Glomerular visceral epithelial cell (primary cell): ENCODE measurements at regions not wholly inside any gene's neighbourhood (a gene's known extent, or its start where the extent isn't known, plus 50 kb on each side); places are given as distances from the start of the nearest gene placed in this dataset.
A peak's percentile ranks its signal among the peaks of the same experiment; 100 is the strongest.

ENCODE experiments used
- DNase-seq: peaks from one replicate; pipeline ENCODE4 v3.0.0-alpha.2; 2016; ENCODE audit errors: extremely low spot score

DNA sequence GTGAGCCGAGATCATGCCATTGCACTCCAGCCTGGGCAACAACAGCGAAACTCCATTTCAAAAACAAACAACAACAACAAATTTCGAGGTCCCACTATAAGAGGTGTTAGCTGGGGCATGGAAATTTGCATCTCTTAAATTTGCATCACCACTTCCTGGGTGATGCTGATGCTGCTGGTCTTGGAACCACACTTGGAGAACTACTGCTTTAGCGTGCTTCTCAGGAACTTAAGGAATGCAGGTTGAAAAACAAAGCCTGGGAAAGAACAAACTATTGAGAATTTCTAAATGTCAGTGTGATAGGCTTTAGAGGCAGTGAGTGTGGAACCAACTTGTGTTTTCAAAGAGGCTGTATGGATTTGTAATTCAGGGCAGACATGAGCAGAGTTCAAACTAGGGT, 858.4 kb upstream of the ARPP21 start:
- DNase-seq, result no peak

DNA sequence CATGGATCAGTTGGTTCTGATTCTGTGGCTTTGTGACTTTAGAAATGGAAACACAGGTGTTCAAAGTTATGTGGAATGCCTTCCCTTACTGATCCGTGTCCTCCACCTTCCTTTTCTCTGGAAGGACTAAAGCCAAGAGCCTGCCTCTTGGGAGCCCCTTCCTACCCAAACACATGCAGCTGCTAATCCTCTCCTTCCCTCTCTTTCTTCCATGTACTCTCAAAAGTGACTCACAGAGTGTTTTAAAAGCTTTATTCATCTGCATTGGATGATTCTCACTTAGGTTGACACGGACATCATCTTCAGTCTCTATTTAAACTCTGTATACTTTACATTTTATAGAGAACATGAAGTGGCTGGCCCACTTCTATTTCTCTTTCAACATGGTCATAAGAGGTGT, 856.5 kb upstream of the ARPP21 start:
- DNase-seq, result no peak

DNA sequence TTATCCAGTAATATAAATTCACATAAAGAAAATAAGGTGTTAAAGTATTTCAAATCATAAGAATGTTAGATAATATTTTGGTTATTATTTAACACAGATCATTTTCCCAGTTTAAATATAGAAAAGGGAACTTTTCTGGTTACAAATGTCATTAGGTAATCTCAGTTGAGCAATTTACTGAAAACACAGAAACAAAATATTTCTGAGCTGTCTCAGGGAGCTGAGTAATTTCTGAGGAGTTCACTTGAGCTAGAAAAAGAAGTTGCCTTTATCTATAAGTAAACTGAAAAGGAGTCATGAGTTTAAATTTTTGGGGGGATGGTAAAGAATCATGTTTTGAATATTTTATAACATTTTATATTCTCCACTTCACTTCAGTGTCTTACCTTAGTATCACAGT, 855.4 kb upstream of the ARPP21 start:
- DNase-seq, result no peak

DNA sequence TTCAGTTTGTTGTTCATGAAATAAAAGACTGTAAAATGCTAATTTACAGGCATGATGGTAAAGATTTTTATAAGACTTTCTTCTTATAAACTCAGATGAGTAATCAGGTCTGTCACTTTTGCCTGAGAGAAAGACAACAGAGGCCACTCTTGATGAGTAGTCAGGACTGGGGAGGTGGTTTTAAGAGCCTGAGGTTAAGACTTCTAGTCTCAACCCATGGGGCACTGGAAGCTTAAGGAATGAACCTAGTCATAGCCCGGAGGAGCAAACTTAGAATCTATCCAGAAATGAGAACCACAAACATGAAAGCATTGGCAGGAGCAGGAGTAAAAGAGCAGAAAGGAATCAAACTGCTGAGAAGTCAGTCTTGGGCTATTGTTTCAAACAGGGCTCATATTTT, 846.3 kb upstream of the ARPP21 start:
- peak; percentile 2 for DNase-seq

DNA sequence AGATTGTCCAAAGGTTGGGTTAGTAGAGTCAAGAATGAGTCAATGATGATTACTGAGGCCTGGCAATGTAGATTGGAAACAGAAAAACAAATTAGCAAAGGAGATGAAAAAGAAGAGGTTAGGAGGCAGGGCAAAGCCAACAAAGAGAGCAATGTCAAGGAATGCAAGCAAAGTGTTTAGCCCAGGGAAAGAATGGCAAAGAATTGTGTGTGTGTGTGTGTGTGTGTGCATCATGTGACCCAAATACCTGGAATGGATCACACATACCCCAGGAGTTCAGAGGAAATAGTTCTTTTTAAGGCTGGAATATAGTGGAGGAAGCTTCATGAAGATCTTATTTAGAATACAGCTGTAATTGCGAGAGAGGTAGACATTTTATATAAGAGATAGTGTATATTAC, 831.7 kb upstream of the ARPP21 start:
- no peak for DNase-seq

DNA sequence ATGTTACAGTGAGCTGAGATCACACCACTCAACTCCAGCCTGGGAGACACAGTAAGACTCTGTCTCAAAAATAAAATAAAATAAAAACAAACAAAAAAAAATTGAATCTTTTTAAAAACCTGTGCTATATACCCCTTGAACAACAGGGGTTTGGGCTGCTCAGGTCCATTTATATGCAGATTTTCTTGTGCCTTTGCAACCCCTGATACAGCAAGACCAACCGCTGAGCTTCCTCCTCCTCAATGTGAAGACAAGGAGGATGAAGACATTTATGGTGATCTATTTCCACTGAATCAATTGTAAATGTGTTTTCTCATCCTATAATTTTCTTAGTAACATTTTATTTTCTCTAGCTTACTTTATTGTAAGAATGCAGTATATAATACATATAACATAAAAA, 831.0 kb upstream of the ARPP21 start:
- no peak for DNase-seq

DNA sequence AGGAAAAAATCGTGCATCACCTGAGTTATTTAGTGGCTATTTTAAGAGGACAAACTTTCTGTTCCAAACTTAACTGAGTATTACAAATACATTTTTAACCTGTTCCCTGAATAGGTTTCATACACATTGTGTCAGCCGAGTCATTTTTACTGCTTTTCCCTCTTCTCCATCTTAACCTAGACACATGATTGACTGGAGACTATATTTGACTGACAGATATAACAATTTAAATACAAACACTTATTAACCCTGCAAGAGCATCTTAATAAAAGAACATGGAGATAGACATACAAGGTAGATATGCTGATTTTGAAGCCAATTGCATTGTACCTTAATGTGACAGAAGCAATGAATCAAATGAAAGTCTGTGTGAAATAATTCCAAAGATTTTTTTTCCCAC, 810.5 kb upstream of the ARPP21 start:
- DNase-seq, result no peak

DNA sequence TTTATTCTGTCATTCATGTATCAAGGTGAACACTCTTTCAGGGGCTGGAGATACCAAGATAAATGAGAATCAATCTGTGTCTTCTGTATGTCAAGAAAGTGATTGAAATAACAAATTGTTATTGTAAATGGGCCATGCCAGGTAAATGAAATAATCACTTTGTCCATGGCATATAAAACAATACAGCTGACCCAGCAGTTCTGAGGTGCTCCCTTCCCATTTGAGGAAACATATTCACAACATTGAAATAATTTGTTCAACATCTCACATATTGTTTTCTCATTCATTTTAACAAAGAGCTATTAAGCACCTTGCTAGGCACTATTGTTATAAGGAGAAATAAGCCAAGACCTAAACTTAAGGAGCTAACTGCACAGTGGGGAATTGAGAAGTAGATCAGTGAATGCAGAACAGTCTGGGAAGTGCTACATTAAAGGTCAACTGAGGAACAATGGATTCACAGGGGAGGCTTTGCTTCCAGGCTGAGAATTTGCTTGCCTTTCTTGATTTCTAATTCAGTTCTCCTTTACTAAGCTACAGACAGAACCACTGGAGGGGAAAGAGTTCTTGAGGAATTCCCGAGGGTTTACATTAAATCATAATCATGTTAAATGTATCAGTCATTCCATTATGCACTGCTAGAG, 806.3 kb upstream of the ARPP21 start:
- no peak for DNase-seq

DNA sequence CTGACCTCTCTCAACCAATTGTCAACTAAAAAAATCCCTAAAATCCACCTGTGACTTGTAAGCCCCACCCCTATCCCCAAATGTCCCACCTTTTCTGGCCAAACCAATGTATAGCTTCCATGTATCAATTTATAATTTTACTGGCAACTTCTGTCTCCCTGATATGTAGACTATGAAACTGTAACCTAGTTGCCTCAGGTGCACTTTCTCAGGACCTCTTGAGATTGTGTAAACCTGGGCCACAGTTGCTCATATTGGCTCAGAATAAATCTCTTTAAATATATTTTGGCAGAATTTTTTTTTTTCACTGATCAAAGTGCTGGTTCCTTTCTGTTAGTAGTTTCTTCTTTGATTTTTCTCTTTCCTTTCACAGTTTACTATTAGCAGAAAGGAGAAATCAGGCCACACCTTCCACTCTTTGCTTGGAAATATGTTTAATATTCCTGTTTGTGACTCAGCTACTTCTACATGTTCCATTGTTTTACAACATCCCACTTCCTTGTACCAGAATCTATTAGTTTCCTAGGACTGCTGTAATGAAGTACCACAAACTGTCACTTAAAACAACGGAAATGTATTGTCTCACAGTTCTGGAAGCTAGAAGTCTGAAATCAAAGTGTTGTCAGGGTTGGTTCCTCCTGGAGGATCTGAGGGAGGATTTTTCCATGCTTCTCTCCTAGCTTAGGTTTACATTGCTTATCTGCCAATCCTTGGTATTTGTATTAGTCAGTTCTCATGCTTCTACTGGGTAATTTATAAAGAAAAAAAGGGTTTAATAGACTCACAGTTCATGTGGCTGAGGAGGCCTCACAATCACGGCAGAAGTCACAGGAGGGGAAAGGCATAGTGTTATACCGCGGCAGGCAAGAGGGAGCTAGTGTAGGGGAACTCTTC, 801.2 kb upstream of the ARPP21 start:
- no peak for DNase-seq

DNA sequence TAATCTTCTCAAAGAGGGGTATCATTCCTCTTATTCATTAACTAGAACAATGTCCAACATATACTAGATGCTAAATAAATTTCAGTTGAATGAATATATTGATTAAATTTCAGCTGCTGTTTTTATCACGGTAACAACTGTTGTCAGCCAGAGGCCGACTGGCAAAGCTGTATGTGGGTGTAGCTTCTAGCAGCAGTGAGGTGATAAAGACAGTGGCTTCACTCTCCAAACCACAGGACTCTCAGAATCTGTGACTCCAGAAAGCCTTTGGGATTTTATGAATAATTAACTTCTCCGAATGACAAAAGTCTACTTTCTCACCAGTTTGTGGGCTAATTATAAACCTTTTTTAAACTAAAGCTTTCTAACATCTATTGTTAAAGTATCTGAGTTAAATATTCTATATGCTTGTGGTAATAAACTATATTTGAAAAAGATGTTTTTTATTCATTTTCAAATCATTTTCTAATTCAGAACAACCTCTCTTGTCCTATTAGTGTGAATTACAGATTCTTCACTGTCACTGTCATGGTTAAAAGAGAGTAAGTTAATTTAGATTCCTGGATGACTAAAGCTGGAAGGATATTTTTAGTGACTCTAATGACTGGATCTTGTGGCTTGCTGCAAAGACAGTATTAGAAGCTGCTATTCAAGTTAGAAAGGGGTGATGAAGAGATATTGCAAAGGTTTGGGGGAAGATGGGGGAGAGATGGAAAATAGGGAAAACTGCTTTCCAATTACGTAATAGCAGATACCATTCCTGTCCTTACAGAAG, 796.4 kb upstream of the ARPP21 start:
- peak; percentile 77 for DNase-seq

DNA sequence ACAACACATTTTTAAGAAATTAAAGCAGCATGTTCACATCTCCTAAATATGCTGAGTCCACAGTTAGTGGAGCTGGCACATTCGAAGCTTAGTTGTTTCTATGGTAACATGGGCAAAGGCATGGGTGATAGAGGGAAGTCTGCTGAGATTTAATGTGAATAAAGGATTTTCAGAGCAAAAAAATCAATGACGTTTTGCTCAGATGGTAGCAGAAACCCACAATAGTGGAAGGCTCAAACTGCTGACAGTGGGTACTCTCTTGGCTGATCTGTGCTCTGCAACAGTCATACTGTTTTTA, 795.1 kb upstream of the ARPP21 start:
- no peak for DNase-seq

DNA sequence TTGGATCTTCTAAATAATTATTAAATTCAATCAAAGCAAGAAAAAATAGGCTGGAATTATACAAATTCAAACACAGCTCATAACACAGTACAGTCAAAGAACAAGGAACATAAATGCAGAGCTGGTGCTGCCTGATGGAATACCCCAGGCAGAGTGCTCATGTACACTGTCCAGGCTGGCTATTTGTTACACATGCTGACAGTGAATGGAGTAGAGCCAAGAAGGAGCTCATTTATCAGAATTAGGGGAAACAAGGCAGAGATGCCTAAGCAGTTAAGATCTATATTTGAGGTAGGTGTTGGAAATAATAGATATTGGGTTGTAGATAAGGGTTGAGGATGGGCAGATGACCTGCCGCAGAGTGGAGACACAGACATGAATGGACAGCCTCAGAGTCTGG, 788.2 kb upstream of the ARPP21 start:
- DNase-seq, result no peak

DNA sequence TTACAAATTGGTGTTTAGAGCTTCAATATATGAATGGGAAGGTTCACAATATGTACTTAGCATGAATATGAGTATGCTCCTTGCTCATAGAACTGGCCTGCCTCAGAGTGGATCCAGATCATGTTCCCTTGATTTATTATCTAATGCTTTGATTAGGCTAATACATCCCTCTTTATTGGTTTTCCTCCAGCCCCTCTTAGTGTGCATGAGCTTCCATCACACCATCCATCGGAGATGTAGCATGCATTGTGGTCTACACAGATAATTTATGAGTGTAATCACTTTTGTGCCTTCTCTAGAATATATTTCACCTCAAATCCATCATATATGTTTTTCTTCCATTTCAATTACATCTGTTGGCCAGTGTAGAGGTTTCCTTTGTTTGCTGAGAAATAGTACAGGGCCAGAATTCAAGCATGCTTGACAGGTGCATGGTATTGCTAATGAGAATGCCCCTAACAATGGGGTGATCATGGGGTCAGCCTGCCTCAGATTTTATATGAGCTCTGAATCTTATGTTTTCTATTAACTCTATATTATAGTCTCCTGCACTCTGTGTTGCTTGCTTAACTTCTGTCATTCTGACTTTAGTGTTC, 786.4 kb upstream of the ARPP21 start:
- DNase-seq, result no peak

DNA sequence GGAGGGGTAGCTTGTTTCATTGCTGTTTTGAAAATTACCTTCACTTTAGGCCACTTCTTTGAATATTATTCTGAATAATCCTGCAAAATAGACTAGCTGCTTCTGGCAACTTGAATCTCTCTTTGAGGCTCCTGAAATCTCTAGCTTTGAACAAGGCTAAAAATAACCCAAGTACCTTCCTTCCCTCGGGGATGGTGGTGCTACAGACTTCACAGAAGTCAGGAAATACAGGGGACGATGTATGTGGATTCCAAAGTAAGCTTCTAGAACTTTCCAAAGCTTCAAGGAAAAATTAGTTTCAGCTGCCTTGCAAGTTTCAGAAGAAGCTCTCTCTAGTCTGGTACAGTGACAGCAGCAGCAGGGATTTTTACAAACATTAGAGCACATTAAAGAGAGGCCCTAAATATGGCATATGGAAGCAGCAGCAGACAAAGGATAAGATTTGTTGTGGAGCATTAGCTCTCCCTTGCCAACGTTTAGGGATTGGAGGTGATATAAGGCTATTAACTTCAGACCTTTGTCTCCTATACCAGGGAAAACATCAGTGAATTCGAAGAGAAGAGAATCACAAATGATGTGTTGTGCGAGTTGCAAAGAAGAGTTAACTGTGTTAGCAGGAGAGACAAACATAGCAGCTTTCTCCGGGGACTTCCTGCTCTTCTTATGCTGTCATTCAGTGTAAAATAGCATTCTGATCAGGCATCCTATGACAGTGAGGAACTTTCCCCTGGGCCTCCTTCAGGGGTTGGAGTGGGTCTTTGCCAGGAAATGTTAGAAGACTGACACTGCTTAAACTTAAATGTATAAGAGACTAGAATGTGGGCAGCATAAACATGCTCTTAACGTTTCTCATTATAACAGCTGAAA, 783.0 kb upstream of the ARPP21 start:
- DNase-seq, result no peak

DNA sequence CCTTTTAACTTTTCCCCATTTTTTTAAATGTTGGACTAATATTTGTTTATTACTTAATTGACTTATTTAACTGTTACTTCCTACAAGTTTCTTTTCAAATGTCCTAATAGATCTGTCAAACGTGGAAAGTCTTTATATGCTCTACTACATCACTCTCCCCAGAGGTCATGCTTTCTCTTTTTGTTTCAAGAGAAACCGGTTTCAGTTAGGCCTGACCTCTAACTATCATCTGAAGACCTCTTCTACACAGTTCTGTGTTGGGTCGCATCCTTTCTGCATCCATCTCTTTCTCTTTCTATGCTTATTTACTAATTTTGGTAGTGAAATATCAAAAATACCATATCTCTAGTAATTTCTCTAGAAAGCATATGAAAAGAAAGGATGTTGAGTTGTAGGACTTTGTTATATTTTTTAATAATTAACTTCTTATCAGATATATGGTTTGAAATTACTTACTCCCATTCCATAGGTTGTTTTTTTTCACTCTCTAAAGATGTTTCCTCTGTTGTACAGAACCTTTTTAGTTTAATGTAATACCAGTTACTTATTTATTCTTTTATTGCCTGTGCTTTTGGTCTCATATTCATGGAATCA, 781.2 kb upstream of the ARPP21 start:
- no peak for DNase-seq

DNA sequence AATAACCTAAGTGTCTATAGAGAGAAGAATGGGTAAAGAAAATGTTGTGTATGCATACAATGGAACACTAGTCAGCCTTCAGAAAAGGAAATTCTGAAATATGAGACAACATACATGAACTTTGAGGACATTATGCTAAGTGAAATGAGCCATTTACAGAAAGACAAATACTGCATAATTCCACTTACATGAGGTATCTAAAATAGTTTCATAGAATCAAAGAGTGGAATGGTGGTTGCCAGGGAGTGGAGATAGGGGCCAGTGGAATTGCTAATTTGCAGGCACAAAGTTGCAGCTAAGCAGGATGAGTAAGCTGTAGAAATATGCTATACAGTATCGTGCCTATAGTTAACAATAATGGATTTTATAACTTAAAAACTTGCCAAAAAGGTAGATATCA, 779.6 kb upstream of the ARPP21 start:
- peak; percentile 33 for DNase-seq

DNA sequence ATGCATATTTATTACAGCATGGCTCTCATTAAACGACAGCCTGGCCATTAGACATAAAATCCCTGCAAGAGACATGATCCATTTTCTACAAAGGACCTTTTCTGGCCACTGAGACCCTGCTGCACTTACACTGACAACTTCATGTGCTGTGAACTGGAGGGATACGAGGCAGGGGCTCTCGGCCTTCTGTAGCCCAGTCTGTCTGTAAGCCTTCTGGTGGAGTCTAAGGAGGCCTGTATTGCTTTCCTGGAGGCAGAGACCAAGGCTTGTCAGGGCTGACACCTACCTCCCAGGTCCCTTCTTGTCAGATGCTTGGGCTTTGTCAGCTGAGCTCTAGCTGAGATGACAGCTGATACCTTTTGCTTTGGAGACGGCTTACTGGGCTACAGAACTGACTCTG, 776.9 kb upstream of the ARPP21 start:
- DNase-seq, result no peak

DNA sequence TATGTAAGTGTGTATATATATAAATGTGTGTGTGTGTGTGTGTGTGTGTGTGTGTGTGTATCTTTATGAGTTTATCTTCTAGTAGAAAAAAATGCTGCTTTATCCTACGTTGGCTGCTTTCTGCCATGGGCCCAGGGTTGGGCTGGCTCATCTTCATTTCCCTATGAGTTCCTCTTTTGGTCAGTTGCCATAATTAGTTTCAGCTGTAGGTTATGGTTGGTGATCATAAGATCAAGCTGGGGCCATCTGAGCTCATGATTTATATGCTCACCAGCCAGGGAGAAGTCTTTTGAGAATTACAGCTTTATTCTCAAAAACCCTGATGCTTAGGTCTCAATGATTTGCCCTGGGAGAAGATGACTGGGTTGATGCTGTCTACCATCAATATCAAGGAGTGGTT, 775.8 kb upstream of the ARPP21 start:
- DNase-seq, result peak; percentile 11

DNA sequence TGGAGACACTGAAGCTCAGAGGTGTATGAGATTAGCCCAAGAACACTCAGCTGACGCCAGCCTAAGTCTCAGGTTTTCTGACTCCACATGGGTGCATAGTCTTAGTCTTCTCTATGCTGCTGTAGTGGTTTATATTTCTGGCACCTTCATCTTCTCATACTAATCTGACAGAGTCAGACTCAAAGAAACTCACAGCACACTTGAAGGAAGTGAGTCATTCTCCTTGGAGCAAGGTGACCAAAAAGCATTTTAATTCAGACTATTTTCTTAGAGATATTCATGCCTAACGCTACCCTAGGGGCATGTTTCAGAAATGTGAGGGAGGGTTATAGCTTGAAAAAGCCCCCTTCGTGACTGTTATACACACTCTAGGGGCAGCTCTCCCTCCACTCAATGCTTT, 775.3 kb upstream of the ARPP21 start:
- DNase-seq, result peak; percentile 38

DNA sequence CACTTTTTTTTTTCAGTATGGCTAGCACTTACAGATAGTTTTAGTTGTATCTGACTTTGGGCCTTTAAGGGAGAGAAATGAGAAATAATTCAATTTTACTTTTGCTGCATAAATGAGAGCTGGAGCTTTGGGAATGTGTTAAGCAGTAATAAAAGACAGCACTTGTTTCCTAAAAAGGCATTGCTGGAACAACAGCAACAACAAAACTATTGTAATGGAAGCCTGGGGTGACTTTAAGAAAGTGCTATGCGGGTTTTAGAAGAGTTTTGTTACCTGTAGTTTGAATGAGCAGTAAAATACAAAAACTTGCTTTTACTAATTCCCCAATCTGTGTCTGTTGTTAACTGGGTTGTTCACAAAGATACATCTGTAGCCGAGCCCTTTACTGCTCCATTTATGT, 774.0 kb upstream of the ARPP21 start:
- no peak for DNase-seq

DNA sequence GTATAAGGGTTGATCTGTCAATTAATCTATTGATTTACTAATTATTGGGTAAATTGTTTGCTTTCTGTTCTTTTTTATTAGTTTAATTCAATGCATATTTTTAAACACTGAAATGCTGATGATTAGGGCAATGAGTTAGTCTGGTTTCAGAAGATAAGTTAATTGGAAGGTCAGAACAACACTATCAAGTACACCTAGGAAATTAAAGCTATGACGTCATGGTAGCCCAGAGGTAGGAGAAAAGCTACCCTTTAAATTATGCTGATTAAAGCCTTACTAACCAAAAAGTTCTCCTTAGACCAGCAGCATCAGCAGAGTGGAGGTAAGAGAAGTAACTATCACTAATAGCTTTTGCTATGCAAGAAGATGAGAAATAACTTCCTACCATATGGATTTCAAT, 770.4 kb upstream of the ARPP21 start:
- DNase-seq, result no peak
